LNCaP clone FGC (cell line): ENCODE measurements at regions not wholly inside any gene's neighbourhood (a gene's known extent, or its start where the extent isn't known, plus 50 kb on each side); places are given as distances from the start of the nearest gene placed in this dataset.

Experiments used
- DNase-seq: peaks from one replicate; pipeline ENCODE4 v3.0.0-alpha.2; 2011; ENCODE audit warnings: low read depth
- H3K4me3 ChIP-seq: 2 replicates; pipeline ENCODE4 v1.5.1; 2011; ENCODE audit warnings: mild to moderate bottlenecking, low read depth, low read length, control low read depth
- CTCF ChIP-seq: IDR thresholded peaks from 2 replicates; pipeline ENCODE4 v1.5.1; 2012; ENCODE audit warnings: mild to moderate bottlenecking; ENCODE audit not compliant: control insufficient read depth, insufficient read depth; ENCODE audit errors: extremely low read depth

GRCh38 chr1:110731529-110731928, 56.8 kb upstream of the KCNA3 start:
- DNase-seq: no peak
- no peak overlapping the region for H3K4me3 ChIP-seq
- no peak for TF ChIP-seq CTCF

- TF ChIP-seq CTCF: no peak
- H3K4me3 ChIP-seq: no peak overlapping the region
- no peak for DNase-seq
These were observed 53.8 kb upstream of the KCNA3 start for GRCh38 chr1:110728388-110729001.

GRCh38 chr1:110727246-110727645, 52.5 kb upstream of the KCNA3 start:
- no peak for DNase-seq
- no peak for TF ChIP-seq CTCF
- no peak overlapping the region for H3K4me3 ChIP-seq

- no peak for TF ChIP-seq CTCF
- no peak for DNase-seq
- no peak overlapping the region for H3K4me3 ChIP-seq
These were observed 52.0 kb upstream of the KCNA3 start for GRCh38 chr1:110726755-110727154.
